ENCODE measurements at regions not wholly inside any gene's neighbourhood (a gene's known extent, or its start where the extent isn't known, plus 50 kb on each side); places are given as distances from the start of the nearest gene placed in this dataset.
"Not testable (repeated sequence)": the region's sequence is repeated elsewhere in the genome, so short reads cannot be mapped to it uniquely, and the experiment has no call there.

GRCh38 chr5:62152394-62153087, 153.5 kb upstream of the KIF2A start:
- no peak for DNase-seq (ENCODE audit: low read depth in 2 of 2)

- DNase-seq (ENCODE audit: low read depth in 2 of 2): no peak
Measured at GRCh38 chr5:62154758-62155157, 151.2 kb upstream of the KIF2A start.

GRCh38 chr5:62155988-62156387, 150.0 kb upstream of the KIF2A start:
- DNase-seq (ENCODE audit: low read depth in 2 of 2): no peak

- DNase-seq (ENCODE audit: low read depth in 2 of 2): no peak
Measured at GRCh38 chr5:62167561-62168057, 138.4 kb upstream of the KIF2A start.

GRCh38 chr5:62168506-62169281, 137.3 kb upstream of the KIF2A start:
- no peak for DNase-seq (ENCODE audit: low read depth in 2 of 2)

GRCh38 chr5:62178258-62178657, 127.7 kb upstream of the KIF2A start:
- no peak for DNase-seq (ENCODE audit: low read depth in 2 of 2)

- DNase-seq (ENCODE audit: low read depth in 2 of 2): no peak
Measured at GRCh38 chr5:62182802-62183201, 123.2 kb upstream of the KIF2A start.

- DNase-seq (ENCODE audit: low read depth in 2 of 2): no peak
Measured at GRCh38 chr5:62183727-62184126, 122.3 kb upstream of the KIF2A start.

GRCh38 chr5:62184444-62184843, 121.6 kb upstream of the KIF2A start:
- no peak for DNase-seq (ENCODE audit: low read depth in 2 of 2)

- no peak for DNase-seq (ENCODE audit: low read depth in 2 of 2)
Measured at GRCh38 chr5:62190173-62190572, 115.8 kb upstream of the KIF2A start.

- no peak for DNase-seq (ENCODE audit: low read depth in 2 of 2)
Measured at GRCh38 chr5:62190931-62191330, 115.1 kb upstream of the KIF2A start.

GRCh38 chr5:62192958-62193357, 113.0 kb upstream of the KIF2A start:
- DNase-seq (ENCODE audit: low read depth in 2 of 2): no peak

- DNase-seq (ENCODE audit: low read depth in 2 of 2): not testable (repeated sequence)
Measured at GRCh38 chr5:62196532-62196931, 109.5 kb upstream of the KIF2A start.

GRCh38 chr5:62197697-62198096, 108.3 kb upstream of the KIF2A start:
- DNase-seq (ENCODE audit: low read depth in 2 of 2): no peak

- DNase-seq (ENCODE audit: low read depth in 2 of 2): no peak
Measured at GRCh38 chr5:62198421-62198820, 107.6 kb upstream of the KIF2A start.

- DNase-seq (ENCODE audit: low read depth in 2 of 2): no peak
Measured at GRCh38 chr5:62199792-62200716, 106.0 kb upstream of the KIF2A start.

GRCh38 chr5:62206150-62206829, 99.7 kb upstream of the KIF2A start:
- DNase-seq (ENCODE audit: low read depth in 2 of 2): no peak

GRCh38 chr5:62208218-62208852, 97.7 kb upstream of the KIF2A start:
- no peak for DNase-seq (ENCODE audit: low read depth in 2 of 2)

GRCh38 chr5:62211405-62211804, 94.6 kb upstream of the KIF2A start:
- DNase-seq (ENCODE audit: low read depth in 2 of 2): no peak

- DNase-seq (ENCODE audit: low read depth in 2 of 2): no peak
Measured at GRCh38 chr5:62212648-62213047, 93.4 kb upstream of the KIF2A start.

- DNase-seq (ENCODE audit: low read depth in 2 of 2): no peak
Measured at GRCh38 chr5:62214701-62215100, 91.3 kb upstream of the KIF2A start.

Measured in stimulated activated CD4-positive, alpha-beta T cell treated with anti-CD3 and anti-CD28 coated beads, Interleukin-15, amount 100 ng/mL, for 48 hours (primary cell).